ENCODE measurements at regions not wholly inside any gene's neighbourhood (a gene's known extent, or its start where the extent isn't known, plus 50 kb on each side); places are given as distances from the start of the nearest gene placed in this dataset.
"Not testable (repeated sequence)": the region's sequence is repeated elsewhere in the genome, so short reads cannot be mapped to it uniquely, and the experiment has no call there.

DNA sequence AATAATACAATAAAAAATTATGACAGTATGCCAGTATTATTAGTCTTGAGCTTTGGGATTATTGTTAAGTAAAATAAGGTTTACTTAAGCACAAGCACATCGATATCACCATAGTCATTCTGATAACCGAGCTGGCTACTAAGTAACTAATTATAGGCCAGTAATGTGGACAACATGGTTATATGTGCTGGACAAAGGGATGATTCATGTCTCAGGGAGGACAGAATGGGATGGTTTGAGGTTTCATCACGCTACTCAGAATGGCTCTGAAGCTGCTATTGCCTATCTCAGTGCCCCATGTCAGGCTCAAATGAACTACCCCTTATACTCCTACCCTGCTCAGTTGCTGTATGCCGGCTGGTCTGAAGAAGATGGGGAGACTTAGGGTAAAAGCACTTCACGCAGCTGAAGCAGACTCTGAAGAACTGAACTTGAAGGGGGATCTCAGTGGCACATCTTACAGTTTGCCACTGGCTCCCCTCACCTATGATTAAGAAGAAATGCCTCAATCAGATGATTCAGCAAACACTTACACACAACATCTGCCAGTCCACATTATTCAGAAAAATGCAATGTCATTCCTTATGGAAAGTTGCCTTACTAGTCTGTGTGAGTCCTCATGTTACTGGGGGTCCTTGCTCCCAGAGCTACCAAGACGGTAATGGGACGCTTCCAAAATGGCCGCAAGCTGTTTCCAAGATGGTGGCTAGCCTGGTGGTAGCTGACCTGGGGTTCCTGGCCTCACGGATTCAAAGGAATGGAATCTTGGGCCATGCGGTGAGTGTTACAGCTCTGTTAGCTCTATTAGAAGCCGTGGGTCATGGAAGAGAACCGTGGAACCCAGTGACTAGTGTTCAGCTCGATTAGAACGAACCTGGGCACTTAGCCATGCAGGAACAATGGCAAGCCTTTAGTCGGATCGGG, 1098.6 kb downstream of the TAF11L14 start:
- TF ChIP-seq ZFP3 (CRISPR knock-in tag; IDR thresholded peaks at IDR 0.05) = no peak
- no peak for TF ChIP-seq GLIS3 (CRISPR knock-in tag; IDR thresholded peaks at IDR 0.05)
- TF ChIP-seq ZC3H10 (CRISPR knock-in tag; IDR thresholded peaks at IDR 0.05) = no peak
- no peak for TF ChIP-seq ISL1 (CRISPR knock-in tag; IDR thresholded peaks at IDR 0.05)
- TF ChIP-seq, protein P1, sequence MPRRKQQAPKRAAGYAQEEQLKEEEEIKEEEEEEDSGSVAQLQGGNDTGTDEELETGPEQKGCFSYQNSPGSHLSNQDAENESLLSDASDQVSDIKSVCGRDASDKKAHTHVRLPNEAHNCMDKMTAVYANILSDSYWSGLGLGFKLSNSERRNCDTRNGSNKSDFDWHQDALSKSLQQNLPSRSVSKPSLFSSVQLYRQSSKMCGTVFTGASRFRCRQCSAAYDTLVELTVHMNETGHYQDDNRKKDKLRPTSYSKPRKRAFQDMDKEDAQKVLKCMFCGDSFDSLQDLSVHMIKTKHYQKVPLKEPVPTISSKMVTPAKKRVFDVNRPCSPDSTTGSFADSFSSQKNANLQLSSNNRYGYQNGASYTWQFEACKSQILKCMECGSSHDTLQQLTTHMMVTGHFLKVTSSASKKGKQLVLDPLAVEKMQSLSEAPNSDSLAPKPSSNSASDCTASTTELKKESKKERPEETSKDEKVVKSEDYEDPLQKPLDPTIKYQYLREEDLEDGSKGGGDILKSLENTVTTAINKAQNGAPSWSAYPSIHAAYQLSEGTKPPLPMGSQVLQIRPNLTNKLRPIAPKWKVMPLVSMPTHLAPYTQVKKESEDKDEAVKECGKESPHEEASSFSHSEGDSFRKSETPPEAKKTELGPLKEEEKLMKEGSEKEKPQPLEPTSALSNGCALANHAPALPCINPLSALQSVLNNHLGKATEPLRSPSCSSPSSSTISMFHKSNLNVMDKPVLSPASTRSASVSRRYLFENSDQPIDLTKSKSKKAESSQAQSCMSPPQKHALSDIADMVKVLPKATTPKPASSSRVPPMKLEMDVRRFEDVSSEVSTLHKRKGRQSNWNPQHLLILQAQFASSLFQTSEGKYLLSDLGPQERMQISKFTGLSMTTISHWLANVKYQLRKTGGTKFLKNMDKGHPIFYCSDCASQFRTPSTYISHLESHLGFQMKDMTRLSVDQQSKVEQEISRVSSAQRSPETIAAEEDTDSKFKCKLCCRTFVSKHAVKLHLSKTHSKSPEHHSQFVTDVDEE (CRISPR knock-in tag; IDR thresholded peaks at IDR 0.05) = no peak
- no peak for TF ChIP-seq CSRNP3 (CRISPR knock-in tag; IDR thresholded peaks at IDR 0.05)
- no peak for TF ChIP-seq PATZ1 (CRISPR knock-in tag; IDR thresholded peaks at IDR 0.05; ENCODE audit: borderline replicate concordance)
- TF ChIP-seq TOX (CRISPR knock-in tag; IDR thresholded peaks at IDR 0.05; ENCODE audit: borderline replicate concordance) = no peak
- TF ChIP-seq SNAI2 (CRISPR knock-in tag; IDR thresholded peaks at IDR 0.05) = no peak
- TF ChIP-seq ARNTL (CRISPR knock-in tag; IDR thresholded peaks at IDR 0.05; ENCODE audit: borderline replicate concordance, low read depth) = no peak
- TF ChIP-seq, protein P2, sequence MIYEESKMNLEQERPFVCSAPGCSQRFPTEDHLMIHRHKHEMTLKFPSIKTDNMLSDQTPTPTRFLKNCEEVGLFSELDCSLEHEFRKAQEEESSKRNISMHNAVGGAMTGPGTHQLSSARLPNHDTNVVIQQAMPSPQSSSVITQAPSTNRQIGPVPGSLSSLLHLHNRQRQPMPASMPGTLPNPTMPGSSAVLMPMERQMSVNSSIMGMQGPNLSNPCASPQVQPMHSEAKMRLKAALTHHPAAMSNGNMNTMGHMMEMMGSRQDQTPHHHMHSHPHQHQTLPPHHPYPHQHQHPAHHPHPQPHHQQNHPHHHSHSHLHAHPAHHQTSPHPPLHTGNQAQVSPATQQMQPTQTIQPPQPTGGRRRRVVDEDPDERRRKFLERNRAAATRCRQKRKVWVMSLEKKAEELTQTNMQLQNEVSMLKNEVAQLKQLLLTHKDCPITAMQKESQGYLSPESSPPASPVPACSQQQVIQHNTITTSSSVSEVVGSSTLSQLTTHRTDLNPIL (CRISPR knock-in tag; IDR thresholded peaks at IDR 0.05; ENCODE audit: low read depth) = no peak

GRCh38 chr5:18736051-18736398, 1101.8 kb downstream of the TAF11L14 start:
- TF ChIP-seq ZFP3 (CRISPR knock-in tag; IDR thresholded peaks at IDR 0.05) = no peak
- TF ChIP-seq, protein P2 (CRISPR knock-in tag; IDR thresholded peaks at IDR 0.05; ENCODE audit: low read depth) = no peak
- TF ChIP-seq RARB (CRISPR knock-in tag; IDR thresholded peaks at IDR 0.05) = no peak
- no peak for TF ChIP-seq ESRRG (CRISPR knock-in tag; IDR thresholded peaks at IDR 0.05)
- TF ChIP-seq ZC3H10 (CRISPR knock-in tag; IDR thresholded peaks at IDR 0.05) = no peak
- no peak for ATAC-seq

More for the DNA sequence above, 1098.6 kb downstream of the TAF11L14 start:
- ATAC-seq = no peak

DNA sequence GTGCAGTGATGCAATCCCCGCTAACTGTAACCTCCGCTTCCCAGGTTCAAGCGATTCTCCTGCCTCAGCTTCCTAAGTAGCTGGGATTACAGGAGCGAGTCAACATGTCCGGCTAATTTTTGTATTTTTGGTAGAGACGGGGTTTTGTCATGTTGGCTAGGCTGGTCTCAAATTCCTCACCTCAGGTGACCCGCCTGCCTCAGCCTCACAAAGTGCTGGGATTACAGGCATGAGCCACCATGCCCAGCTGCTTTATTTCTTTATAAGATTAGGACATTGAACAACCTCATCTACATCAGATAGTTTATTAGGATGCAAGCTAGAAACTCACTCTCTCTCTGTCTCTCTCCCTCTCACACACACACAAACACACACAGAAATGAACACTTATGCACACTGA, 1102.5 kb downstream of the TAF11L14 start:
- not testable (repeated sequence) for ATAC-seq

DNA sequence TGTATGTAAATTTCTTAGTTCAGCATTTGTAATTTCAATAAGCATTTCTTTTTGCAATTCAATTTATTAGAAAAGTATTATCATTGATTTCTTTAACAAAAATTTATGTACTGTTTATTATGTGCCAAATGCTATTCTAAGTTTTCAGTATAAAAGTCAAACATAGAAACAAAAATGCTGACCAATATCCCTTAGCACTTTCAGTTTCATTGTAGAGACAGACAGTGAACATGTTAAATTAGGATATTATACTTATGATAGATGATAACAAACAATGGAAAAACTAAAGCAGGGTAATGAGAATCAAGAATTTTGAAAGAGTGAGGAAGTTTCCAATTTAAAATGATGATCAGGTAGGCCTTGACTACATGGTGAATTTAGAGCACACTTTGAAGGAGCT, 1106.0 kb downstream of the TAF11L14 start:
- no peak for ATAC-seq
- TF ChIP-seq ZNF8 (CRISPR knock-in tag; IDR thresholded peaks at IDR 0.05) (no peak), PATZ1 (CRISPR knock-in tag; IDR thresholded peaks at IDR 0.05; ENCODE audit: borderline replicate concordance) (no peak), ARNTL (CRISPR knock-in tag; IDR thresholded peaks at IDR 0.05; ENCODE audit: borderline replicate concordance, low read depth) (no peak), ZC3H10 (CRISPR knock-in tag; IDR thresholded peaks at IDR 0.05) (no peak), TCF4 (CRISPR knock-in tag; IDR thresholded peaks at IDR 0.05; ENCODE audit: borderline replicate concordance) (no peak), CSRNP3 (CRISPR knock-in tag; IDR thresholded peaks at IDR 0.05) (no peak), CSDC2 (CRISPR knock-in tag; IDR thresholded peaks at IDR 0.05) (no peak), GLIS3 (CRISPR knock-in tag; IDR thresholded peaks at IDR 0.05) (no peak), ZNF565 (CRISPR knock-in tag; conservative IDR thresholded peaks at IDR 0.05; ENCODE audit: low read depth) (no peak), ZFP30 (CRISPR knock-in tag; IDR thresholded peaks at IDR 0.05) (no peak), ZFP3 (CRISPR knock-in tag; IDR thresholded peaks at IDR 0.05) (no peak)
- TF ChIP-seq, protein P1 (CRISPR knock-in tag; IDR thresholded peaks at IDR 0.05) = no peak
